Dendritic cell treated with granulocyte-macrophage colony-stimulating factor and Interleukin-4, amounts not matched to agents 40 ng/mL and 50 ng/mL, for 4 days (primary cell): ENCODE measurements at regions not wholly inside any gene's neighbourhood (a gene's known extent, or its start where the extent isn't known, plus 50 kb on each side); places are given as distances from the start of the nearest gene placed in this dataset.

ENCODE experiments used
- H3K27ac Mint-ChIP-seq: one replicate; pipeline ENCODE4 v1.8.0; 2022; ENCODE audit warnings: mild to moderate bottlenecking, mixed read lengths
- H3K27me3 Mint-ChIP-seq: one replicate; pipeline ENCODE4 v1.8.0; 2022; ENCODE audit warnings: mild to moderate bottlenecking, mixed read lengths
- H3K36me3 Mint-ChIP-seq: one replicate; pipeline ENCODE4 v1.8.0; 2022; ENCODE audit warnings: low read depth, mixed read lengths
- H3K4me1 Mint-ChIP-seq: one replicate; pipeline ENCODE4 v1.8.0; 2022; ENCODE audit warnings: low read depth, mixed read lengths
- H3K4me3 Mint-ChIP-seq: one replicate; pipeline ENCODE4 v1.8.0; 2022; ENCODE audit warnings: mild to moderate bottlenecking, moderate library complexity, mixed read lengths
- H3K9me3 Mint-ChIP-seq: one replicate; pipeline ENCODE4 v1.8.0; 2022; ENCODE audit warnings: mixed read lengths
- intact Hi-C: fragments of 100-400 bp; cut with micrococcal nuclease; formaldehyde crosslinking; loops from one replicate; pipeline ENCODE4 v1.15.0; 2022

- Mint-ChIP-seq H3K9me3 (peaks cover 20% of the 10 kb centered on the region), H3K4me3 (no peak overlapping the region), H3K27me3 (no peaks in the 10 kb centered on the region), H3K4me1 (no peaks in the 10 kb centered on the region), H3K27ac (no peak overlapping the region), H3K36me3 (no peaks in the 10 kb centered on the region)
- intact Hi-C loops = no loop called here
Measured at GRCh38 chr19:31981545-31981944, 363.9 kb upstream of the ZNF507 start.

- Mint-ChIP-seq H3K27me3 (no peaks in the 10 kb centered on the region), H3K4me3 (no peak overlapping the region), H3K9me3 (peaks cover 29% of the 10 kb centered on the region), H3K27ac (no peak overlapping the region), H3K4me1 (no peaks in the 10 kb centered on the region), H3K36me3 (no peaks in the 10 kb centered on the region)
- intact Hi-C loops = no loop called here
Measured at GRCh38 chr19:31983647-31984046, 361.8 kb upstream of the ZNF507 start.

- H3K4me1 Mint-ChIP-seq = no peaks in the 10 kb centered on the region
- no peaks in the 10 kb centered on the region for H3K36me3 Mint-ChIP-seq
- no peaks in the 10 kb centered on the region for H3K27me3 Mint-ChIP-seq
- peaks cover 29% of the 10 kb centered on the region for H3K9me3 Mint-ChIP-seq
- no peak overlapping the region for H3K27ac Mint-ChIP-seq
- intact Hi-C loops = no loop called here
- no peak overlapping the region for H3K4me3 Mint-ChIP-seq
Measured at GRCh38 chr19:31985001-31985605, 360.3 kb upstream of the ZNF507 start.

- no peaks in the 10 kb centered on the region for H3K36me3 Mint-ChIP-seq
- H3K4me3 Mint-ChIP-seq = no peak overlapping the region
- H3K27me3 Mint-ChIP-seq = no peaks in the 10 kb centered on the region
- H3K4me1 Mint-ChIP-seq = no peaks in the 10 kb centered on the region
- H3K27ac Mint-ChIP-seq = no peak overlapping the region
- intact Hi-C loops = no loop called here
- H3K9me3 Mint-ChIP-seq = peaks cover 29% of the 10 kb centered on the region
Measured at GRCh38 chr19:31986951-31987350, 358.5 kb upstream of the ZNF507 start.

- Mint-ChIP-seq H3K27ac (no peak overlapping the region), H3K27me3 (no peaks in the 10 kb centered on the region), H3K36me3 (no peaks in the 10 kb centered on the region), H3K9me3 (peaks cover 29% of the 10 kb centered on the region), H3K4me3 (no peak overlapping the region), H3K4me1 (no peaks in the 10 kb centered on the region)
- intact Hi-C loops = no loop called here
Measured at GRCh38 chr19:31988256-31988655, 357.2 kb upstream of the ZNF507 start.

GRCh38 chr19:31991984-31992655, 353.3 kb upstream of the ZNF507 start:
- Mint-ChIP-seq H3K27ac (no peak overlapping the region), H3K4me1 (no peaks in the 10 kb centered on the region), H3K36me3 (no peaks in the 10 kb centered on the region), H3K27me3 (no peaks in the 10 kb centered on the region), H3K9me3 (peaks cover 3% of the 10 kb centered on the region), H3K4me3 (no peak overlapping the region)
- intact Hi-C loops = no loop called here

GRCh38 chr19:31992750-31993149, 352.7 kb upstream of the ZNF507 start:
- Mint-ChIP-seq H3K27me3 (no peaks in the 10 kb centered on the region), H3K36me3 (no peaks in the 10 kb centered on the region), H3K4me1 (no peaks in the 10 kb centered on the region), H3K9me3 (no peaks in the 10 kb centered on the region), H3K4me3 (no peak overlapping the region), H3K27ac (no peak overlapping the region)
- intact Hi-C loops = no loop called here

GRCh38 chr19:31995546-31995945, 349.9 kb upstream of the ZNF507 start:
- no peaks in the 10 kb centered on the region for H3K9me3 Mint-ChIP-seq
- no peaks in the 10 kb centered on the region for H3K4me1 Mint-ChIP-seq
- H3K27ac Mint-ChIP-seq = no peak overlapping the region
- no peaks in the 10 kb centered on the region for H3K27me3 Mint-ChIP-seq
- intact Hi-C loops = no loop called here
- no peaks in the 10 kb centered on the region for H3K36me3 Mint-ChIP-seq
- H3K4me3 Mint-ChIP-seq = no peak overlapping the region

- intact Hi-C loops = no loop called here
- Mint-ChIP-seq H3K4me3 (no peak overlapping the region), H3K4me1 (no peaks in the 10 kb centered on the region), H3K27ac (no peak overlapping the region), H3K9me3 (no peaks in the 10 kb centered on the region), H3K36me3 (no peaks in the 10 kb centered on the region), H3K27me3 (no peaks in the 10 kb centered on the region)
Measured at GRCh38 chr19:32010071-32010470, 335.3 kb upstream of the ZNF507 start.

- H3K36me3 Mint-ChIP-seq = no peaks in the 10 kb centered on the region
- H3K4me1 Mint-ChIP-seq = no peaks in the 10 kb centered on the region
- H3K27me3 Mint-ChIP-seq = no peaks in the 10 kb centered on the region
- H3K4me3 Mint-ChIP-seq = no peak overlapping the region
- no peaks in the 10 kb centered on the region for H3K9me3 Mint-ChIP-seq
- H3K27ac Mint-ChIP-seq = no peak overlapping the region
- intact Hi-C loops = no loop called here
Measured at GRCh38 chr19:32012206-32012605, 333.2 kb upstream of the ZNF507 start.

- no peaks in the 10 kb centered on the region for H3K4me1 Mint-ChIP-seq
Measured at GRCh38 chr19:32012886-32013631, 332.4 kb upstream of the ZNF507 start.

GRCh38 chr19:32017176-32017953, 328.0 kb upstream of the ZNF507 start:
- intact Hi-C loops = no loop called here
- Mint-ChIP-seq H3K9me3 (peaks cover 28% of the 10 kb centered on the region), H3K4me1 (no peaks in the 10 kb centered on the region), H3K4me3 (no peak overlapping the region), H3K36me3 (no peaks in the 10 kb centered on the region), H3K27ac (no peak overlapping the region), H3K27me3 (no peaks in the 10 kb centered on the region)

More at GRCh38 chr19:32012886-32013631, 332.4 kb upstream of the ZNF507 start:
- Mint-ChIP-seq H3K36me3 (no peaks in the 10 kb centered on the region), H3K27me3 (no peaks in the 10 kb centered on the region), H3K27ac (no peak overlapping the region), H3K4me3 (no peak overlapping the region), H3K9me3 (no peaks in the 10 kb centered on the region)
- intact Hi-C loops = no loop called here

GRCh38 chr19:32018014-32018413, 327.4 kb upstream of the ZNF507 start:
- H3K36me3 Mint-ChIP-seq = no peaks in the 10 kb centered on the region
- H3K4me3 Mint-ChIP-seq = no peak overlapping the region
- intact Hi-C loops = no loop called here
- H3K27me3 Mint-ChIP-seq = no peaks in the 10 kb centered on the region
- no peak overlapping the region for H3K27ac Mint-ChIP-seq
- H3K4me1 Mint-ChIP-seq = no peaks in the 10 kb centered on the region
- peaks cover 31% of the 10 kb centered on the region for H3K9me3 Mint-ChIP-seq

- intact Hi-C loops = no loop called here
- peaks cover 39% of the 10 kb centered on the region for H3K9me3 Mint-ChIP-seq
Measured at GRCh38 chr19:32020538-32020937, 324.9 kb upstream of the ZNF507 start.

More at GRCh38 chr19:32020538-32020937, 324.9 kb upstream of the ZNF507 start:
- H3K4me1 Mint-ChIP-seq = no peaks in the 10 kb centered on the region
- no peak overlapping the region for H3K4me3 Mint-ChIP-seq
- no peaks in the 10 kb centered on the region for H3K36me3 Mint-ChIP-seq
- H3K27me3 Mint-ChIP-seq = no peaks in the 10 kb centered on the region
- H3K27ac Mint-ChIP-seq = no peak overlapping the region
